ENCODE measurements at regions not wholly inside any gene's neighbourhood (a gene's known extent, or its start where the extent isn't known, plus 50 kb on each side); places are given as distances from the start of the nearest gene placed in this dataset.

DNA sequence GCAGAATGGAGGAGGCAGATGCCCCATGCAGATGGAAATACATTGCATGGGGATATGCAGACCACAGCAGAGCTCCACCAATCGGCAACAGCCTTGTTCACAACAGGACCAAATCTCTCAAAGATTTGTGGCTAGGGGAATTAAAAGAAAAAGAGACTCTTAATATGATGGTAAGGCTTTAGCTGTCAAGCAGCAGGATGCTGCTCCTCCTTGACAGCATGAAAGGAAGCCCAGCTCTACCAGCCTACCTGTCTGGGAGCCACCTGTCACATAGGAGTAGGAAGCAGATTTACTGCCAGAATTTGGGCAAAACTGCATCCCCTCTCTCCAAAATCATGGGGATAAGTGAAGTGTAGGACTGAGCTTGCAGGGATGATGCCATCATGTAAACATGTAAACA is 769.6 kb upstream of the ARPP21 start:
- Mint-ChIP-seq H3K27me3 (ENCODE audit: low read depth) (no peaks in the 10 kb centered on the region), H3K9me3 (no peaks in the 10 kb centered on the region), H3K27ac (ENCODE audit: unreplicated experiment) (no peak overlapping the region), H3K4me3 (no peak overlapping the region), H3K36me3 (ENCODE audit: low read depth) (no peaks in the 10 kb centered on the region), H3K4me1 (no peaks in the 10 kb centered on the region)
- DNase-seq (ENCODE audit: low read depth, low spot score) = no peak
- TF ChIP-seq CTCF (conservative IDR thresholded peaks at IDR 0.05) = no peak

- H3K27ac Mint-ChIP-seq (ENCODE audit: unreplicated experiment) = no peak overlapping the region
- no peak overlapping the region for H3K4me3 Mint-ChIP-seq
- H3K9me3 Mint-ChIP-seq = no peaks in the 10 kb centered on the region
Observed at GRCh38 chr3:34872406-34872805, 766.9 kb upstream of the ARPP21 start.

GRCh38 chr3:34876997-34877396 is 762.3 kb upstream of the ARPP21 start:
- Mint-ChIP-seq H3K36me3 (ENCODE audit: low read depth) (no peaks in the 10 kb centered on the region), H3K4me1 (no peaks in the 10 kb centered on the region), H3K27me3 (ENCODE audit: low read depth) (no peaks in the 10 kb centered on the region), H3K4me3 (no peak overlapping the region), H3K9me3 (no peaks in the 10 kb centered on the region), H3K27ac (ENCODE audit: unreplicated experiment) (no peak overlapping the region)
- no peak for DNase-seq (ENCODE audit: low read depth, low spot score)
- no peak for TF ChIP-seq CTCF (conservative IDR thresholded peaks at IDR 0.05)

More at GRCh38 chr3:34872406-34872805, 766.9 kb upstream of the ARPP21 start:
- H3K36me3 Mint-ChIP-seq (ENCODE audit: low read depth) = no peaks in the 10 kb centered on the region
- DNase-seq (ENCODE audit: low read depth, low spot score) = no peak
- H3K27me3 Mint-ChIP-seq (ENCODE audit: low read depth) = no peaks in the 10 kb centered on the region
- H3K4me1 Mint-ChIP-seq = no peaks in the 10 kb centered on the region
- TF ChIP-seq CTCF (conservative IDR thresholded peaks at IDR 0.05) = no peak

GRCh38 chr3:34878488-34878887 is 760.8 kb upstream of the ARPP21 start:
- Mint-ChIP-seq H3K4me3 (no peak overlapping the region), H3K27ac (ENCODE audit: unreplicated experiment) (no peak overlapping the region), H3K4me1 (no peaks in the 10 kb centered on the region), H3K27me3 (ENCODE audit: low read depth) (no peaks in the 10 kb centered on the region), H3K9me3 (no peaks in the 10 kb centered on the region), H3K36me3 (ENCODE audit: low read depth) (no peaks in the 10 kb centered on the region)
- no peak for TF ChIP-seq CTCF (conservative IDR thresholded peaks at IDR 0.05)
- DNase-seq (ENCODE audit: low read depth, low spot score) = no peak

DNA sequence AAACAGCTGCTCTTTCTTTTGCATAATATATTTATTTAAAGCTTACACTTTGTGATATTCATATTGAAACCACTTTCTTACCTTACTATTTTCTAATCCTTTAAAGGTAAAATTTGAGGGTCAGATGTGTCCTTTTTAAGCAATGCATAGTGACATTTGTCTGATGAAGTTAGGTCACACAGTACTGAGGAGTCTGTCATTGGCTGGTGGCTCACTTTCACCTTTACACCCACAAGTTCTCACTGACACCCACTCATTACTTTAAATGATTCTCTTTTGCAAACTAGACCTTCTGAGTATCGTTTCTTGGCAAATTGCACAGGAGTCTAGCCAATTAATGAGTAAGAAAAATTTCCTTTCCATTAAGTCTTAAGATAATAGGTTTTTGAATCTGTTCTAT is 758.3 kb upstream of the ARPP21 start:
- no peak for DNase-seq (ENCODE audit: low read depth, low spot score)
- no peak overlapping the region for H3K27ac Mint-ChIP-seq (ENCODE audit: unreplicated experiment)
- H3K4me1 Mint-ChIP-seq = no peaks in the 10 kb centered on the region
- no peak for TF ChIP-seq CTCF (conservative IDR thresholded peaks at IDR 0.05)
- no peaks in the 10 kb centered on the region for H3K9me3 Mint-ChIP-seq
- H3K36me3 Mint-ChIP-seq (ENCODE audit: low read depth) = no peaks in the 10 kb centered on the region
- H3K27me3 Mint-ChIP-seq (ENCODE audit: low read depth) = no peaks in the 10 kb centered on the region
- H3K4me3 Mint-ChIP-seq = no peak overlapping the region

DNA sequence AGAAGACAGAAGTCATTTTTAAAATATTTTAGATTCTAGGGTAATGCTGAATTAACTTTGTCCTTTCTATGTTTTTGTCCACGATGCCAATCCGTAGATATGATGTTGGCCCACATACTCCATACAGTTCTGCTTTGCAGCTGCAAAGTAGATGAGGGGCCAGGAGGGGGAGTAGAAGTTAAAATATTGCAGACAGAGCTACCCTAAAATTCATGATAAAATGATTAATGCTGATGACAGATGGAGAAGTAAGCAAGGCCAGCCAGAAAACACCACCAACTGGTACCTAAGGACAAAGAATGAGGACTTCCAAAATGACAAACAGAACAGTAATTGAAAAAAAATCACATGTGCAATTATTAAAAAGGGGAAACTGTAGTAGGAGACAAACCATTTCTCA is 756.6 kb upstream of the ARPP21 start:
- Mint-ChIP-seq H3K27ac (ENCODE audit: unreplicated experiment) (no peak overlapping the region), H3K36me3 (ENCODE audit: low read depth) (no peaks in the 10 kb centered on the region), H3K27me3 (ENCODE audit: low read depth) (no peaks in the 10 kb centered on the region)

More for the DNA sequence above, 756.6 kb upstream of the ARPP21 start:
- TF ChIP-seq CTCF (conservative IDR thresholded peaks at IDR 0.05) = peak; percentile 42
- no peaks in the 10 kb centered on the region for H3K9me3 Mint-ChIP-seq
- H3K4me1 Mint-ChIP-seq = no peaks in the 10 kb centered on the region
- no peak overlapping the region for H3K4me3 Mint-ChIP-seq
- no peak for DNase-seq (ENCODE audit: low read depth, low spot score)
